ENCODE measurements at regions not wholly inside any gene's neighbourhood (a gene's known extent, or its start where the extent isn't known, plus 50 kb on each side); places are given as distances from the start of the nearest gene placed in this dataset.

DNA sequence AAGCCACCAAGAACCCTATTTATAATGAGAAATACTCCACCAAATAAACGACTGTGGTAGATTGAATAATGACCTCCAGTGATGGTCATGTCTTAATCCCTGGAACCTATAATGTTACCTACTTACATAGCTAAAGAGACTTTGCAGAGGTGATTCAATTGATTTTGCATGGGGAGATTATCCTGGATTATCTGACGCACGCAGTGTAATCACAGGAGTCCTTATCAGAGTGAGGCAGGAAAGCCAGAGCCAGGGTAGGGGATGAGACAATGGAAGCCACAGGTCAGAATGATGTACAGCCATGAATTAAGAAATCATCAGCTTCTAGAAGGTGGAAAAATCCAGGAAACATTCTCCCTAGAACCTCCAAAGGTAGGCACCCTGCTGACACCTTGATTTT, 286.4 kb upstream of the SP4 start:
- DNase-seq (ENCODE audit: low read depth, low spot score) (no peak), ATAC-seq (no peak), FAIRE-seq (no peak)
- Histone ChIP-seq H2AFZ (ENCODE audit: control insufficient read depth, low read depth, low read length) (no peak overlapping the region), H3K27me3 (replicated peaks in 1 of 2; ENCODE audit: control insufficient read depth in 2 of 2, insufficient read depth in 2 of 2, low read length in 1 of 2) (peaks cover 0 to 2% of the 10 kb centered on the region in 2 experiments; a peak in 1 of 4 replicates), H4K20me1 (ENCODE audit: control insufficient read depth, insufficient read depth) (no peaks in the 10 kb centered on the region), H3K27ac (ENCODE audit: control insufficient read depth, insufficient read depth) (no peak overlapping the region), H3K79me2 (ENCODE audit: control insufficient read depth, insufficient read depth, low read length) (no peaks in the 10 kb centered on the region), H3K4me1 (ENCODE audit: control insufficient read depth, insufficient read depth, low read length) (no peaks in the 10 kb centered on the region), H3K4me3 (no peak overlapping the region), H3K4me2 (ENCODE audit: control insufficient read depth, insufficient read depth) (no peak overlapping the region), H3K9ac (ENCODE audit: control insufficient read depth, insufficient read depth, low read length) (no peak overlapping the region), H3K36me3 (ENCODE audit: control insufficient read depth in 2 of 2, insufficient read depth in 2 of 2, low read length in 1 of 2) (no peaks in the 10 kb centered on the region), H3K9me3 (replicated peaks; ENCODE audit: control insufficient read depth, insufficient read depth, low read length) (no peaks in the 10 kb centered on the region)
- no TSS peak for BruUV-seq (replicated peaks)
- intact Hi-C loops (cut with micrococcal nuclease; ENCODE audit: unreplicated experiment): no loop called here
- POLR2A ChIA-PET: no interaction called here
- 58% methylated on average over 3 of the region's 3 CpGs for WGBS (ENCODE audit: insufficient coverage, insufficient replicate concordance, low lambda C conversion rate, missing lambda C conversion rate)
- RAD21 ChIA-PET (ENCODE audit: unreplicated experiment): no interaction called here
- in situ Hi-C loops (cut with MboI): no loop called here
- SMC1A ChIA-PET (ENCODE audit: uncharacterized antibody, unreplicated experiment): no interaction called here
- CTCF ChIA-PET: no interaction called here
- TF ChIP-seq RAD51 (IDR thresholded peaks at IDR 0.05): no peak
- TF ChIP-seq CBX5 (IDR thresholded peaks at IDR 0.05; ENCODE audit: low read depth): no peak
- TF ChIP-seq ZBED1 (IDR thresholded peaks at IDR 0.05; ENCODE audit: borderline replicate concordance): no peak
- TF ChIP-seq CBX3 (IDR thresholded peaks at IDR 0.05; ENCODE audit: borderline replicate concordance, low read depth): no peak
- TF ChIP-seq, protein P1, sequence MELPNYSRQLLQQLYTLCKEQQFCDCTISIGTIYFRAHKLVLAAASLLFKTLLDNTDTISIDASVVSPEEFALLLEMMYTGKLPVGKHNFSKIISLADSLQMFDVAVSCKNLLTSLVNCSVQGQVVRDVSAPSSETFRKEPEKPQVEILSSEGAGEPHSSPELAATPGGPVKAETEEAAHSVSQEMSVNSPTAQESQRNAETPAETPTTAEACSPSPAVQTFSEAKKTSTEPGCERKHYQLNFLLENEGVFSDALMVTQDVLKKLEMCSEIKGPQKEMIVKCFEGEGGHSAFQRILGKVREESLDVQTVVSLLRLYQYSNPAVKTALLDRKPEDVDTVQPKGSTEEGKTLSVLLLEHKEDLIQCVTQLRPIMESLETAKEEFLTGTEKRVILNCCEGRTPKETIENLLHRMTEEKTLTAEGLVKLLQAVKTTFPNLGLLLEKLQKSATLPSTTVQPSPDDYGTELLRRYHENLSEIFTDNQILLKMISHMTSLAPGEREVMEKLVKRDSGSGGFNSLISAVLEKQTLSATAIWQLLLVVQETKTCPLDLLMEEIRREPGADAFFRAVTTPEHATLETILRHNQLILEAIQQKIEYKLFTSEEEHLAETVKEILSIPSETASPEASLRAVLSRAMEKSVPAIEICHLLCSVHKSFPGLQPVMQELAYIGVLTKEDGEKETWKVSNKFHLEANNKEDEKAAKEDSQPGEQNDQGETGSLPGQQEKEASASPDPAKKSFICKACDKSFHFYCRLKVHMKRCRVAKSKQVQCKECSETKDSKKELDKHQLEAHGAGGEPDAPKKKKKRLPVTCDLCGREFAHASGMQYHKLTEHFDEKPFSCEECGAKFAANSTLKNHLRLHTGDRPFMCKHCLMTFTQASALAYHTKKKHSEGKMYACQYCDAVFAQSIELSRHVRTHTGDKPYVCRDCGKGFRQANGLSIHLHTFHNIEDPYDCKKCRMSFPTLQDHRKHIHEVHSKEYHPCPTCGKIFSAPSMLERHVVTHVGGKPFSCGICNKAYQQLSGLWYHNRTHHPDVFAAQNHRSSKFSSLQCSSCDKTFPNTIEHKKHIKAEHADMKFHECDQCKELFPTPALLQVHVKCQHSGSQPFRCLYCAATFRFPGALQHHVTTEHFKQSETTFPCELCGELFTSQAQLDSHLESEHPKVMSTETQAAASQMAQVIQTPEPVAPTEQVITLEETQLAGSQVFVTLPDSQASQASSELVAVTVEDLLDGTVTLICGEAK (IDR thresholded peaks at IDR 0.05; ENCODE audit: borderline replicate concordance): no peak
- no peak for TF ChIP-seq ZNF687 (IDR thresholded peaks at IDR 0.05)
- no peak for TF ChIP-seq STAT3 (IDR thresholded peaks at IDR 0.05; ENCODE audit: low read depth, low read length)
- no peak for TF ChIP-seq ATF2 (IDR thresholded peaks at IDR 0.05; ENCODE audit: low read length)
- no peak for TF ChIP-seq HDGF (IDR thresholded peaks at IDR 0.05)
- TF ChIP-seq BRCA1 (IDR thresholded peaks at IDR 0.05; ENCODE audit: low read depth, low read length): no peak
- TF ChIP-seq KAT2A (conservative IDR thresholded peaks at IDR 0.05; ENCODE audit: control insufficient read depth, low read depth, low read length): no peak
- TF ChIP-seq EP300 (IDR thresholded peaks at IDR 0.05; ENCODE audit: borderline replicate concordance in 1 of 2, control insufficient read depth in 1 of 2, low read depth in 2 of 2, low read length in 2 of 2): no peak
- TF ChIP-seq MYB (IDR thresholded peaks at IDR 0.05; ENCODE audit: borderline replicate concordance, low read depth, low read length): no peak
- no peak for TF ChIP-seq ETV6 (conservative IDR thresholded peaks at IDR 0.05 in 1 of 2, IDR thresholded peaks at IDR 0.05 in 1 of 2; ENCODE audit: borderline replicate concordance in 1 of 2, low read depth in 1 of 2)
